ENCODE measurements at regions not wholly inside any gene's neighbourhood (a gene's known extent, or its start where the extent isn't known, plus 50 kb on each side); places are given as distances from the start of the nearest gene placed in this dataset.

DNA sequence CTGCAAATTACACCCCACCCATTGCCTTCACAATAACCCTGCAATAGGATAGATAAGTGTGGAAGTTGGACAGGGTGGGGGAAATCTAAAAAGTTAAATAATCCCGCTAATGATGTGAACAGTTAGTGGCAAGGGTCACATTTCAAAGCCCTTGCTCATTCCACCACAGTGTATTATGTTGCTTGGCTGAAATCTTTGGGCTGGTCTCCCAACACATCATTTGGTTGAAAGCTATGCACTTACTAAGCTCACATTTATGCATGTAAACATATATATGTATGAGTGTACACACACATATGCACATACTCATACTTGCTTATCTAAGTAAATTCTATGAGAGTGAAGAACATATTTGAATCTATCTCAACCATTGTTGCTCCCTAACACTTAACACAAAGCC lies 197.8 kb downstream of the RDH14 start:
- ATAC-seq: no peak; a peak in 1 of 6 replicates
- Histone ChIP-seq H3K9me3 (no peaks in the 10 kb centered on the region), H3K27ac (no peak overlapping the region), H3K4me3 (no peak overlapping the region), H3K4me2 (no peak overlapping the region), H3K4me1 (no peaks in the 10 kb centered on the region)
- POLR2A ChIA-PET: no interaction called here
- CTCF ChIA-PET: interaction anchor here (0.8 to 2.3 kb wide), 2 partner anchors 15 to 643 kb away, joined by 3 to 6 read pairs; no protein-coding TSS in a partner anchor
- 70% methylated on average over 1 of the region's 1 CpG for WGBS (ENCODE audit: missing lambda C conversion rate)
- DNase-seq (ENCODE audit: low read depth in 1 of 2, low spot score in 1 of 2): no peak
- TF ChIP-seq MAFK (IDR thresholded peaks at IDR 0.05; ENCODE audit: partially characterized antibody) (no peak), POLR2AphosphoS2 (conservative IDR thresholded peaks at IDR 0.05; ENCODE audit: low read length) (no peak), HES2 (IDR thresholded peaks at IDR 0.05) (no peak), PBX3 (IDR thresholded peaks at IDR 0.05) (no peak), MAZ (IDR thresholded peaks at IDR 0.05; ENCODE audit: borderline replicate concordance, low read depth, low read length) (no peak), ZC3H11A (IDR thresholded peaks at IDR 0.05) (no peak), ATOH8 (CRISPR knock-in tag; IDR thresholded peaks at IDR 0.05; ENCODE audit: low read depth) (no peak), RFX5 (IDR thresholded peaks at IDR 0.05) (no peak), TFCP2L1 (CRISPR knock-in tag; IDR thresholded peaks at IDR 0.05) (no peak), JUN (IDR thresholded peaks at IDR 0.05) (no peak), NPAS2 (CRISPR knock-in tag; IDR thresholded peaks at IDR 0.05; ENCODE audit: borderline replicate concordance) (no peak), SMC3 (IDR thresholded peaks at IDR 0.05) (no peak), FOXS1 (CRISPR knock-in tag; IDR thresholded peaks at IDR 0.05) (no peak), KDM5A (IDR thresholded peaks at IDR 0.05) (no peak), FOSL2 (IDR thresholded peaks at IDR 0.05) (no peak), FOSL2 (CRISPR knock-in tag; IDR thresholded peaks at IDR 0.05) (no peak)
- TF ChIP-seq, protein P1, sequence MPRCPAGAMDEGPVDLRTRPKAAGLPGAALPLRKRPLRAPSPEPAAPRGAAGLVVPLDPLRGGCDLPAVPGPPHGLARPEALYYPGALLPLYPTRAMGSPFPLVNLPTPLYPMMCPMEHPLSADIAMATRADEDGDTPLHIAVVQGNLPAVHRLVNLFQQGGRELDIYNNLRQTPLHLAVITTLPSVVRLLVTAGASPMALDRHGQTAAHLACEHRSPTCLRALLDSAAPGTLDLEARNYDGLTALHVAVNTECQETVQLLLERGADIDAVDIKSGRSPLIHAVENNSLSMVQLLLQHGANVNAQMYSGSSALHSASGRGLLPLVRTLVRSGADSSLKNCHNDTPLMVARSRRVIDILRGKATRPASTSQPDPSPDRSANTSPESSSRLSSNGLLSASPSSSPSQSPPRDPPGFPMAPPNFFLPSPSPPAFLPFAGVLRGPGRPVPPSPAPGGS (IDR thresholded peaks at IDR 0.05): no peak
- TF ChIP-seq, protein P2, sequence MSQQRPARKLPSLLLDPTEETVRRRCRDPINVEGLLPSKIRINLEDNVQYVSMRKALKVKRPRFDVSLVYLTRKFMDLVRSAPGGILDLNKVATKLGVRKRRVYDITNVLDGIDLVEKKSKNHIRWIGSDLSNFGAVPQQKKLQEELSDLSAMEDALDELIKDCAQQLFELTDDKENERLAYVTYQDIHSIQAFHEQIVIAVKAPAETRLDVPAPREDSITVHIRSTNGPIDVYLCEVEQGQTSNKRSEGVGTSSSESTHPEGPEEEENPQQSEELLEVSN (IDR thresholded peaks at IDR 0.05; ENCODE audit: borderline replicate concordance, low read depth): no peak
- FAIRE-seq: no peak

DNA sequence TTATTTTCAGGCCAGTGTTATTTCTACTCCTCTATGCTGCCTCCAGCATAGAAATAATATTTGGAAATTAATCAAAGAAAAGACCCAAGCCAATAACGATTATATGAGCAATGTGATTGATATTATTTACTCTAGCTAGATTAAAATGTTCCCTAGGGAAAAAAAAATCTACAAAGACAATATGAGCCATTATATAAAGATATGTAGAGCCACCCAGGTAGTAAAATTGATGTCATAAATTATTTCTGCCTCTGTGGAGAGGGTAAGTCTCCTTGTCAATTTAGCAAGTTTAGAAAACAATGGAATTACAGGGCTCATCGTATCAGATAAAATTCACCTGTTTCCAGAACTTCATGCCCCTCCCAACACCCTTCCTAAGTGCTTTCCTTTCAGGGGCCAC lies 202.9 kb downstream of the RDH14 start:
- Histone ChIP-seq H3K4me1 (peaks cover 9% of the 10 kb centered on the region; the same call in 2 of the 3 replicates), H3K4me3 (no peak overlapping the region), H3K27ac (no peak overlapping the region), H3K9me3 (no peaks in the 10 kb centered on the region), H3K4me2 (no peak overlapping the region)
- ATAC-seq (no peak), DNase-seq (ENCODE audit: low read depth in 1 of 2, low spot score in 1 of 2) (no peak), FAIRE-seq (no peak)
- WGBS (ENCODE audit: missing lambda C conversion rate): 54% methylated on average over 2 of the region's 2 CpGs
- ChIA-PET CTCF (no interaction called here), POLR2A (no interaction called here)
- TF ChIP-seq RARB (CRISPR knock-in tag; IDR thresholded peaks at IDR 0.05) (no peak), NR3C1 (IDR thresholded peaks at IDR 0.05) (no peak), JUNB (IDR thresholded peaks at IDR 0.05) (no peak), JUN (IDR thresholded peaks at IDR 0.05) (no peak), CEBPB (IDR thresholded peaks at IDR 0.05) (no peak), KDM5A (IDR thresholded peaks at IDR 0.05) (no peak), GATA3 (IDR thresholded peaks at IDR 0.05; ENCODE audit: borderline replicate concordance) (no peak), HOXA7 (CRISPR knock-in tag; IDR thresholded peaks at IDR 0.05) (no peak), RCOR1 (IDR thresholded peaks at IDR 0.05; ENCODE audit: low read depth, low read length) (no peak), HDAC2 (IDR thresholded peaks at IDR 0.05) (no peak)
